Natural killer cell treated with Interleukin-12 subunit alpha and Interleukin-12 subunit beta and Interleukin-15 and Interleukin-18, amount 100 ng/mL, for 72 hours (primary cell): ENCODE measurements at regions not wholly inside any gene's neighbourhood (a gene's known extent, or its start where the extent isn't known, plus 50 kb on each side); places are given as distances from the start of the nearest gene placed in this dataset.

Experiments
- ATAC-seq, 2 donors: fragments of 150-1000 bp; cut with Tn5 transposase in 1 of 2; sonication (Bioruptor Pico), chemical (Tn5 transposase) in 1 of 2; 2 replicates each; pipeline ENCODE4 v1.10.0; 2021
- DNase-seq: peaks from one replicate; pipeline ENCODE4 v3.0.0; 2022; ENCODE audit warnings: low spot score
- H3K27ac Mint-ChIP-seq, 2 donors: 1 replicate in 1 of 2; 2 replicates in 1 of 2; pipeline ENCODE4 v1.8.0; 2022; ENCODE audit warnings: mixed read lengths in 2 of 2, mild to moderate bottlenecking in 1 of 2, moderate library complexity in 1 of 2
- H3K27me3 Mint-ChIP-seq, 2 donors: 1 replicate in 1 of 2; 2 replicates in 1 of 2; pipeline ENCODE4 v1.8.0; 2022; ENCODE audit warnings: mixed read lengths in 2 of 2
- H3K36me3 Mint-ChIP-seq: one replicate; pipeline ENCODE4 v1.8.0; 2022; ENCODE audit warnings: mixed read lengths
- H3K4me1 Mint-ChIP-seq, 2 donors: 1 replicate in 1 of 2; 2 replicates in 1 of 2; pipeline ENCODE4 v1.8.0; 2022; ENCODE audit warnings: low read depth in 2 of 2, mixed read lengths in 2 of 2, mild to moderate bottlenecking in 1 of 2
- H3K4me3 Mint-ChIP-seq: one replicate; pipeline ENCODE4 v1.8.0; 2022; ENCODE audit warnings: mixed read lengths
- H3K9me3 Mint-ChIP-seq: 2 replicates; pipeline ENCODE4 v1.8.0; 2022; ENCODE audit warnings: mixed read lengths

DNA sequence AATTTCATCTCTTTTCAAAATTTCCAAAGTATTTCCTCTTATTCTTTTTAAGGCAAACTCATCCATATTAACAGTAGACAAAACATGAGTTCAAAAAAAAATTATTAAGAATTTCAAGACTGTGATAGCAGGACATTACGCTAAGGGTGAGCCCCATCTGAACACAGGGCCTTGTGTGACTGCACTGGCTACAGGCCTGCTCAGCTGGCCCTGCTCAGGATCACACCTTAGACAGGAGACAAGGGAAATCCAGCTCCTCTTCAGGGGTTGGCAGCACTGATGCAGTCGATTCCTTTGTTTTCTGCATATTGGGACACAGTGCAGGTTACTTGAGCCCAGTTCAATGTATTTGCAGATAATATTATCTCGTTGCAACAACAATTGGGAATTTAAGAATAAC is 444.7 kb downstream of the PLK2 start:
- Mint-ChIP-seq H3K36me3 (no peaks in the 10 kb centered on the region), H3K27me3 (no peaks in the 10 kb centered on the region), H3K4me3 (no peak overlapping the region), H3K4me1 (no peaks in the 10 kb centered on the region), H3K9me3 (no peaks in the 10 kb centered on the region), H3K27ac (no peak overlapping the region)
- no peak for ATAC-seq
- no peak for DNase-seq

- H3K27me3 Mint-ChIP-seq: no peaks in the 10 kb centered on the region
- DNase-seq: no peak
- no peaks in the 10 kb centered on the region for H3K9me3 Mint-ChIP-seq
- no peak overlapping the region for H3K4me3 Mint-ChIP-seq
- ATAC-seq: no peak
- no peaks in the 10 kb centered on the region for H3K4me1 Mint-ChIP-seq
- no peaks in the 10 kb centered on the region for H3K36me3 Mint-ChIP-seq
- no peak overlapping the region for H3K27ac Mint-ChIP-seq
These were observed 446.2 kb downstream of the PLK2 start for GRCh38 chr5:58013542-58014258.

- Mint-ChIP-seq H3K9me3 (no peaks in the 10 kb centered on the region), H3K4me3 (no peak overlapping the region), H3K4me1 (no peaks in the 10 kb centered on the region), H3K27ac (no peak overlapping the region), H3K27me3 (no peaks in the 10 kb centered on the region), H3K36me3 (no peaks in the 10 kb centered on the region)
- DNase-seq (no peak), ATAC-seq (no peak)
These were observed 447.0 kb downstream of the PLK2 start for GRCh38 chr5:58012801-58013315.

DNA sequence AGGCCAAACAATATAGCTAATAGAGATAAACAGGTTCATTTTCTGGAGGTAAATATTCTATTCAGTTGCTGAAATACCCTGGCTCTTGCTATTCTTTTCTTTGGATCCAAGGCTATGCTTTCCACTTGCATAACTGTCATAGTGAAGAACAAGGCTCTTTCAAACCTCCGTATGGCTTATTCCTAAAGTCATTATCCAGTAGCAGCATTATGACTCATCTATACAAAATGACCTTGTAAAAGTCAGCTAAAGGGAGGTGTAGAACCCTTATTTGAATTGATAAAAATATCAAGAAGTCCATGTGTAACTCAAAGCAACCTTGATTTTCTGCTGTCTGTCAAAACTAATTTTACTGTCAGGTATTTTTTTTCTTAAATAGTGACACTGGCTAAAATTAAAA is 447.8 kb downstream of the PLK2 start:
- Mint-ChIP-seq H3K27ac (no peak overlapping the region), H3K4me1 (no peaks in the 10 kb centered on the region), H3K9me3 (no peaks in the 10 kb centered on the region), H3K4me3 (no peak overlapping the region), H3K36me3 (no peaks in the 10 kb centered on the region), H3K27me3 (no peaks in the 10 kb centered on the region)
- no peak for ATAC-seq
- DNase-seq: no peak

GRCh38 chr5:58011301-58011700 is 448.6 kb downstream of the PLK2 start:
- ATAC-seq (no peak), DNase-seq (no peak)
- peaks cover 0 to under 1% of the 10 kb centered on the region in 2 donors for H3K27me3 Mint-ChIP-seq
- no peaks in the 10 kb centered on the region for H3K36me3 Mint-ChIP-seq
- H3K4me1 Mint-ChIP-seq: no peaks in the 10 kb centered on the region
- H3K4me3 Mint-ChIP-seq: no peak overlapping the region
- no peak overlapping the region for H3K27ac Mint-ChIP-seq
- no peaks in the 10 kb centered on the region for H3K9me3 Mint-ChIP-seq

GRCh38 chr5:58009754-58010153 is 450.1 kb downstream of the PLK2 start:
- H3K4me1 Mint-ChIP-seq: no peaks in the 10 kb centered on the region
- H3K27ac Mint-ChIP-seq: no peak overlapping the region
- no peaks in the 10 kb centered on the region for H3K9me3 Mint-ChIP-seq
- DNase-seq (no peak), ATAC-seq (no peak)
- peaks cover 0 to 2% of the 10 kb centered on the region in 2 donors for H3K27me3 Mint-ChIP-seq
- no peak overlapping the region for H3K4me3 Mint-ChIP-seq
- H3K36me3 Mint-ChIP-seq: no peaks in the 10 kb centered on the region

- DNase-seq (no peak), ATAC-seq (no peak)
- Mint-ChIP-seq H3K4me1 (no peaks in the 10 kb centered on the region), H3K4me3 (no peak overlapping the region), H3K27ac (no peak overlapping the region), H3K27me3 (peaks cover 0 to 2% of the 10 kb centered on the region in 2 donors), H3K36me3 (peaks cover 7% of the 10 kb centered on the region), H3K9me3 (no peaks in the 10 kb centered on the region)
These were observed 457.6 kb downstream of the PLK2 start for GRCh38 chr5:58002323-58002722.

DNA sequence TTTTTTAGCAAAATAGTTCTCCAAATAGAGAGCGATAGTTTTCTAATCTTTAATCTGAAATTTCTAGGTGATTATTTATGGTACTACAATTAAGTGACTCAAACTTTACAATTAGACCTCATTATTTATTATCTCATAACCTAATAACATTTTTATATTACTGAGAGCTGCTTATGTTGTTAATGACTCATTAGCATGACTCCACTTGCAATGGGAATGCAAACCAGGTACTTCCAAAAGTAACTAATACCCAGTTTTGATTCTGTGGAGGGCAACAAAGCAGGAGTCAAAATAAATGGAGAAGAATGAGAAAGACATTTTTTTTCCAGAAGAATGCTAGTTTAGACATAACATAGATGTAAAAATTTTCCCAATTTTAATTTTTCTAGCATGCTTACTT is 466.0 kb downstream of the PLK2 start:
- H3K9me3 Mint-ChIP-seq: no peaks in the 10 kb centered on the region
- DNase-seq: no peak
- H3K27me3 Mint-ChIP-seq: peaks cover 0 to 4% of the 10 kb centered on the region in 2 donors
- no peak overlapping the region for H3K27ac Mint-ChIP-seq
- no peak for ATAC-seq
- H3K4me1 Mint-ChIP-seq: no peaks in the 10 kb centered on the region
- no peak overlapping the region for H3K4me3 Mint-ChIP-seq
- H3K36me3 Mint-ChIP-seq: peaks cover 9% of the 10 kb centered on the region

- Mint-ChIP-seq H3K9me3 (no peaks in the 10 kb centered on the region), H3K4me1 (no peaks in the 10 kb centered on the region), H3K27me3 (peaks cover 0 to 2% of the 10 kb centered on the region in 2 donors), H3K36me3 (no peaks in the 10 kb centered on the region), H3K4me3 (no peak overlapping the region), H3K27ac (no peak overlapping the region)
- no peak for DNase-seq
- no peak for ATAC-seq
These were observed 470.5 kb downstream of the PLK2 start for GRCh38 chr5:57989378-57989777.

DNA sequence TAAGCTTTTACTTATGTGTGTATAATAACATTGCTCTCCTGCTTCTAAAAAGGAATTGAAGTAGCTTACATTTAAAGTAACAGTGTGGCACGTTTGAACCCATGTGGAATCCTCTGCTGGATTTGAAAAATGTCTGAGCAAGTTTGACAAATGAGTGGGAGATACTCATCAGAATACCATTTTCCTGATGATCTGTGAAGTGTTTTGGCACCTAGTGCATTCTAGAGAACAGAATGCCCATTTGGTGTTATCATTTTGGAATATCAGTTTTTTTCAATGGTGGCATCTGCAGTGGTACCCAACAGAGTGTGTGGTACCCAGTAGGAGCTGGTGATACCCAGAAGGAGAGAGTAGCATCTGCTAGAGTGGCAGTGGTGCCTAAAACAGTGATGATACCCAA is 471.1 kb downstream of the PLK2 start:
- Mint-ChIP-seq H3K4me3 (no peak overlapping the region), H3K36me3 (no peaks in the 10 kb centered on the region), H3K9me3 (no peaks in the 10 kb centered on the region)

DNA sequence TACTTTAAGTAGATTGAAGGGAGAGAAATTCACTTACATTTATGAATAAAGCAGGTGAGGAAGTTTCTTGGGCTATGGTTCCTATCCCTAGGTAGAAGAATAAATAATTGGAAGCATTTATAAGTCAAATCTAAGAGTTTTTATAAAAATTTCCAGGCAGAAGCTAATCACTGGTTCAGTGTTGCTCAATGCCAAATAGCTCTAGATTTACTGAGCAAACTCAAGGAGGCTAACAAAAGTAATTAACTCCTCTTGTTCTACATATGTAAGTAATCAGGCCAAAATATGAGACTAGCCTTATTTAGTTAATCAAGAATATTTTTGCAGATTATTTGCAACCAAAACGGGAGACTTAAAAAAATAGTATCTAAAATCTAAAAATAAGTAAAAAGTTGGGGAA is 472.3 kb downstream of the PLK2 start:
- ATAC-seq (no peak), DNase-seq (no peak)
- H3K36me3 Mint-ChIP-seq: no peaks in the 10 kb centered on the region
- no peaks in the 10 kb centered on the region for H3K9me3 Mint-ChIP-seq
- H3K27ac Mint-ChIP-seq: no peak overlapping the region
- no peaks in the 10 kb centered on the region for H3K4me1 Mint-ChIP-seq
- no peaks in the 10 kb centered on the region for H3K27me3 Mint-ChIP-seq
- H3K4me3 Mint-ChIP-seq: no peak overlapping the region

More for the DNA sequence above, 471.1 kb downstream of the PLK2 start:
- no peaks in the 10 kb centered on the region for H3K4me1 Mint-ChIP-seq
- no peak for DNase-seq
- no peak overlapping the region for H3K27ac Mint-ChIP-seq
- peaks cover 0 to 2% of the 10 kb centered on the region in 2 donors for H3K27me3 Mint-ChIP-seq
- ATAC-seq: no peak

DNA sequence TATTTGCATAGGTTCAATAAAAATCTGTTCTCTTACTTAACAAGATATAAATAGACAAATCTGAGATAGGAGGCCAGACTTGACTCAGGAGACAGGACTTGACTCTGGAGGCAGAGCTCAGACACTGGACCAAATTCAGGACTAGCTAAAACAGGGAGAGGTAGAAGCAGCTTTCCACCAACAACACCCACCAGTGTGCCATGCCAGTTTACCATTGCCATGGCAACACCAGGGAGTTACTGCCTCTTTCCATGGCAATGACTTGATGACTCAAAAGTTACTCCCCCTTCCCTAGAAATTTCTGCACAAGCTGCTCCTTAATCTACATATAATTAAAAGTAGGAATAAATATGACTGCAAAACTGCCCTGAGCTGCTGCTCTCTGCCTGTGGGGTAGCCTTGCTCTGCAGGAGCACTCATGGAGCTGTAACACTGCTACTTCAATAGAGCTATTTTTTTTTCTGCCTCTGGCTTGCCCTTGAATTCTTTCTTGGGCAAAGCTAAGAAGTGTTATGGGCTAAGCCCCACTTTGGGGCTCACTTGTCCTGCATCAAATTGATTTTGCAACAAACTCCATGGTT is 473.0 kb downstream of the PLK2 start:
- Mint-ChIP-seq H3K4me1 (no peaks in the 10 kb centered on the region), H3K36me3 (no peaks in the 10 kb centered on the region), H3K4me3 (no peak overlapping the region)

GRCh38 chr5:57983426-57983825 is 476.5 kb downstream of the PLK2 start:
- ATAC-seq (no peak), DNase-seq (no peak)
- Mint-ChIP-seq H3K27me3 (no peaks in the 10 kb centered on the region), H3K4me3 (no peak overlapping the region), H3K27ac (no peak overlapping the region), H3K9me3 (no peaks in the 10 kb centered on the region), H3K4me1 (no peaks in the 10 kb centered on the region), H3K36me3 (no peaks in the 10 kb centered on the region)

More for the DNA sequence above, 473.0 kb downstream of the PLK2 start:
- no peak overlapping the region for H3K27ac Mint-ChIP-seq
- no peaks in the 10 kb centered on the region for H3K27me3 Mint-ChIP-seq
- no peak for ATAC-seq
- DNase-seq: no peak
- no peaks in the 10 kb centered on the region for H3K9me3 Mint-ChIP-seq

DNA sequence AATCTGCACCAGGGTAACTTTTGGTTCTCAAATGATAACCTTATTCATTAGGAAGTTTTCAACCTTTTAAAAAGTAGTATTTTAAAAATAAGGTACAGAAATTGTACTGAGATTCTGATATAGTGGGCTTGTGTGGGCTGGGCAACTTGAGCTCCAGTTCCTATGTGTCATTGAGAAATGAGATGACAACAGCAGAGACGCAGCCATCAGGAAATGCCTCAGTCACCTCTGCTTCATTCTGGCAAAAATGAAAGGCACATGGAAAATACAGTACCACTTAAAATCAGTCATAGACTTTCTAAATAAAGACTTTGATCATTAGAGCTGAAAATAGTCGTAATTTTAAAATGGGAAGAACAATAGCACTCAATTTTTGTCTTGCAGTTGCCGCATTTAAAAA is 480.2 kb downstream of the PLK2 start:
- no peaks in the 10 kb centered on the region for H3K36me3 Mint-ChIP-seq
- DNase-seq: no peak
- no peaks in the 10 kb centered on the region for H3K27me3 Mint-ChIP-seq
- no peak overlapping the region for H3K4me3 Mint-ChIP-seq
- H3K4me1 Mint-ChIP-seq: no peaks in the 10 kb centered on the region
- H3K27ac Mint-ChIP-seq: no peak overlapping the region
- no peaks in the 10 kb centered on the region for H3K9me3 Mint-ChIP-seq
- ATAC-seq: no peak
